Suppressor macrophage treated with lipopolysaccharide for 4 hours (primary cell): ENCODE measurements at regions not wholly inside any gene's neighbourhood (a gene's known extent, or its start where the extent isn't known, plus 50 kb on each side); places are given as distances from the start of the nearest gene placed in this dataset.
"Not testable (repeated sequence)": the region's sequence is repeated elsewhere in the genome, so short reads cannot be mapped to it uniquely, and the experiment has no call there.

ENCODE experiments used
- DNase-seq: peaks from one replicate; pipeline ENCODE4 v3.0.0-alpha.2; 2020

DNA sequence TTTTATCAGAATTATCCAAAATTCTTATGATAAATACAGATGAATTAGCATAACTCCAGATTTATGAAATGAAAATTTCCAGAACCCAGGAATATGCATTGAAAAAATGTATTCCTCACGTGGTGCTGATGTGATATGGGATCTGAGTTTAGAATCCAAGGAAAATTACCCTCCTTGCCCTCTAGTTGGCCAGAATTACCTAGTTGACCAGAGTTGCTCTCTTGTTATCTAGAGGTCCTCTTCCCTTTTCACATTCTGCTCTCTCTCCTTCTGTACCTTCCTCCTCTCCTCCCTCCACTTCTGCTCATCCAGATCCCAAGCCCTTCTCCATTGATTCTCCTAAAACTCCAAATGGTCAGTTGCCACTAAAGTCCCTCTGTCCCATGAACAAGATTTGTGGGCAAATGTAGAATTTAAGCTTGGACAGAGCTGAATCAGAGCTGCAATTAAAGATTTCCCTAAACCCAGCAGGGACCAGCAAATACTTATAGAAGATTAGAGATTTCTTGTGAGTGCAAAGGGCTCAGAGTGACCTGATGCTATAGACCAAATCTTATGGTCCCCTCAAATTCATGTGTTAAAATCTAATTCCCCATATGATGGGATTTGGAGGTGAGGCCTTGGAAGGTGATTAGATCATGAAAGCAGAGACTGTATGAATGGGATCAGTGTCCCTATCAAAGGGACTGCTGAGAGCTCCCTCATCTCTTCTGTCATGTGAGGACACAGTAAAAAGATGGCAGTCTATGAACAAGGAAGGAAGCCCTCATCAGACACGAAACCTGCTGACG lies 103.2 kb upstream of the IGLL5 start:
- DNase-seq: no peak

DNA sequence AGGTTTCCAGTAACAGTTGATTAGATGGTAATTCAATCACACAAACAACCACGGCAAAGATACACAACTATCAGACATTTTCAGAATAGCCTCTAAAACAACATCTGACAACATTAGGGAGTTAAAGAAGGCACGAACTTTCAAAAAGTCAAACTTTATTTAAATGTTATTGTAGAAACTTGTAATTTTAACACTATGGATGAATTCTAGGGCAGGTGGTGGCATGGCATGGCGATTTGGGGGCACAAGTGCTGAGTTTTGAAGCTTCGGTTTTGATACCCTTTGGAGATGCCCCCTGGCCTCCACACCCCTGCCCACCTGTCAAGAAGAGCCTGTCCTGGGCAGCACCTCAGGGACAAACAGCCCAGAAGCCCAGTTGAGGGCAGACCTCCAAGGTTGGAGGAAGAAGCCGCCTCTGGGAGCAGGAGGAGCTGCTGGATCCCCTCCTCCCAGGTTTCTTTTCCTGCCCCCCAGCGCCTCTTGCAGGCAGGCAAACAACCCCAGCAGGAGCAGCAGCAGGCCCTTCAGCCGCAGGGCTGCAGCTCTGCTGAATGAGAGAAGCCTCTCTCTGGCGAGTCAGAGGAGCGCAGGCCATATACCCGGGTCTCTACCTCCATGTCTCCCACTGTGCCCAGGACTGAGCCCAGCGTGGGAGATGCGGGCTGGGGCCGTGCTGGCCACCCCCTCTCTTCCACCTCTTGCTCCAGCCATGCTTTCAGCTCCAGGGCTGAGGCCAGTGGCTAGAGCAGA lies 102.1 kb upstream of the IGLL5 start:
- DNase-seq: no peak

GRCh38 chr22:22786301-22787115 lies 101.1 kb upstream of the IGLL5 start:
- DNase-seq: no peak

- DNase-seq: no peak
Measured at GRCh38 chr22:22787151-22787550, 100.5 kb upstream of the IGLL5 start.

GRCh38 chr22:22787786-22788459 lies 99.7 kb upstream of the IGLL5 start:
- DNase-seq: peak; percentile 85

DNA sequence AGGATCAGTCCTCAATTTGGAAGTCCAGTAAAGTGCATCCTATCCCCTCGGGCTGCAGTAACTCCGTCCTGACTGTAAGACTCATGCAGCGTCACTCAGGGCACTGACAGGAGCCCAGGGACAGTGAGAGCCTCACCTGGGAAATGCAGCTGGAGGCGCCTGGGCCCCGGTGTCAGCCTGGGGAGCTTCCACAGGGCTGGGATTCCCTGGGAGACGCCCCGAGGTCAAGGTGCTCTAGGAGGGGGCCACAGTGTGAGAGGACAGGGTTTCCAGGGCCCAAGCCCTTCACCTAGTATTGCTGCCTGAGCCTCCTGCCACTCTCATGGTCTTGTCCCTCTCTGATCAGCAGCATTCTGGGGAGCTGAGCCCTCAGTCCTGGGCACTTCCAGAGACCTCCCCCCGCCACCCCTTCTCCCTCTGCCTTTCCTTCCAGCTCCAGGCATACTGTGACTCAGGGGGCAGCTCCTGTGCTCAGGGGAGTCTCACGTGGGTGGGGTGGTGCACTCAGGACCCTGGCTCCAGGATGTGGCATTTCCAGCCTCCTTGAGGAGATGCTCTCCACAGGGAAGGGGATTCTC lies 99.1 kb upstream of the IGLL5 start:
- no peak for DNase-seq

DNA sequence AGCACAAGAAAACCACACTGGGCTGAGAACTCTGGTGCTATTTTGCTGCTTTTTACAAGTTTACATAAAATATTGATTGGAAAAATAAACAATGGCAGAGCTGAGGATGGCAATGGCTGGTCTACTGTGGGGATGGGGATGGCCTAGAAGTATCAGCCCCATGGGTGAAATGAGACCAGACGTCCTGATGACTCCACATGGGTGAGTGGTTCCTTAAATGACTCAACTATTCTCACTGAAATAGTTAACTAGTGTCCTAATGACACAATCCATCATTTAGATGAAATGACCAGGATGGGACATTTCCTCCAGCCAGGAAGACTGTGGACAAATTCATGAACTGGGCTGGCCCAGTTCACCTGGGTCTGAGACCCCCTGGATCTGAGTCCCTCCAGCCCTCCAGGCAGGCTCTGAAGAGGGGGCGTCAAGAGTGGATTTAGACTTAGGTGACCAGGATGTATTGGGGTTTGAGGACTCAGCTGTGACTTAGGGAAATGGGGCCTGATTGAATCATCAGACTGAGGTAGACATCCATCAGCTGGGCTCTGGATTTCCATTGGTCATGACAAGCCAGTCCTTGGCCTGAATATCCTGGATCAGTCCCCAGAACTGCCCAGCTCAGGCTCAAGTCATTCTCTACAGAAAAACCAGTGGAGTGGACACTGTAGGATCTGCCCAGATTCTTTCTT lies 98.2 kb upstream of the IGLL5 start:
- DNase-seq: peak; percentile 12

GRCh38 chr22:22789922-22790845 lies 97.4 kb upstream of the IGLL5 start:
- DNase-seq: no peak

DNA sequence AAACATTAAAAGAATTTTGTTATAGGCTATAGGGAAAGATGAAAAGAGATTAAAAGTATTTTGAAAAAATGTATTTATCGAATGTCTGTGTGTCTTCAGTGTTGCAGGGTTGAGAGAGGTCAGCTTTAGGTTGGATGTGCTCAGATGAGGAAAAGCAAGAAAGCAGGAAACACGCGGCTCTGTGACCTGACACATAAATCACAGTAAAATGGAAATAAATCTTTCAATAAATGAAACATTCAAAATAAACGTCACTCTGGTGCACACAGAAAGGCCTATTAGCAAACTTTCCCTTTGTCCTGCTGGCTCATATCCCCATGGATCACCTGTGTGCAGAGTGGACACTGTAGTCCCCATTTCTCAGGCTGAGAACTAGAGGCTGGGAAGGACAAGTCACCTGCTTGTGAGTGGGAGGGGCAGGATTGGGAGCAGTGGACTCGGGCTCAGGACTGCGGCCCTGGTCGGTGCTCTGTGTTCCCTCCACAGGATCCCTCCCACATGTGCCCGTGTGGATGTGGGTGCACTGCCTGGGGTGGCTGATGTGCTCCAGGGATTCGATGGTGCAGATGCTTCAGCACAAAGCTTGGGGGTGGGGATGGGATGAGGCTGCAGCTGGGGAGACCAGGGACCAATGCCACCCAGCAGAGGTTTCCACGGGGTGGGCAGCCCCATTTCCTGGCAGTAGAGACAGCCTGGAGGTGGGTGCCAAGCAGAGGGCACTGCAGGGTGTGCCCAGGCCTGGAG lies 96.0 kb upstream of the IGLL5 start:
- DNase-seq: no peak

DNA sequence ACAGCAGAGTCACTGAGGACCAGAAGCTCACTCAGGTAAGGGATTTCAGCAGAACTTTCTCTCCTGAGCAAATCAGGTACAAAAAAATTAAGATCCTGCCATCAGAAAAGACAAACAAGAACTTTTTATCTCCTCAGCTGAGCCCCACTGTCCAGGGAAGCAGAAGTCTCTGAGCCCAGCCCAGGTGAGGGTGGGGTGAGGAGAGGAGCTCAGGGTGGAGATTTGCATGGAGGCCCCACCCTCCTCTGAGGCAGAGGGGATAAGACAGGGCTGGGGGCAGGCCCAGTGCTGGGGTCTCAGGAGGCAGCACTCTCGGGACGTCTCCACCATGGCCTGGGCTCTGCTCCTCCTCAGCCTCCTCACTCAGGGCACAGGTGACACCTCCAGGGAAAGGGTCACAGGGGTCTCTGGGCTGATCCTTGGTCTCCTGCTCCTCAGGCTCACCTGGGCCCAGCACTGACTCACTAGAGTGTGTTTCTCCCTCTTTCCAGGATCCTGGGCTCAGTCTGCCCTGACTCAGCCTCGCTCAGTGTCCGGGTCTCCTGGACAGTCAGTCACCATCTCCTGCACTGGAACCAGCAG lies 95.3 kb upstream of the IGLL5 start:
- DNase-seq: not testable (repeated sequence)

- DNase-seq: not testable (repeated sequence)
Measured at GRCh38 chr22:22795639-22796038, 92.0 kb upstream of the IGLL5 start.

- no peak for DNase-seq
Measured at GRCh38 chr22:22796724-22797123, 90.9 kb upstream of the IGLL5 start.

GRCh38 chr22:22798232-22798616 lies 89.4 kb upstream of the IGLL5 start:
- no peak for DNase-seq

GRCh38 chr22:22798716-22799115 lies 88.9 kb upstream of the IGLL5 start:
- DNase-seq: no peak

GRCh38 chr22:22799561-22799960 lies 88.1 kb upstream of the IGLL5 start:
- DNase-seq: no peak

DNA sequence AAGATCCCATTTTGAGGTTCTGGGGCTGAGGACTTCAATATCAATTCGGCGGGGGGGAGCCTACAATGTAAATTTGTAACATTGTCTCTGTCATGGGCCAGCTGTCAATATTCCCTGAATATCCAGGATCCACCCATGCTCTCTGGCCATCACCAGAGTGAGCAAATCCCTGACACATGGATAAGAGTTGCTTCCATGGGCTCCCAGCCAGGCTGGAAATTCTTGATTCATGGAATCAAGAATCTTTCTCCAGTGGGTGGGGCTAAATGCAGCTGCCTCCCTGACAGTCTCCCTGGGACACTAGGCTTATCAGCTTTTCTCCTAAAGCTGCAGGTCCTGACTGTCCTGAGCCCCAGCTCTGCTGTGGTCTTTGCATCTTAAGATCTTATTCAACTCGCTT lies 86.9 kb upstream of the IGLL5 start:
- DNase-seq: no peak

DNA sequence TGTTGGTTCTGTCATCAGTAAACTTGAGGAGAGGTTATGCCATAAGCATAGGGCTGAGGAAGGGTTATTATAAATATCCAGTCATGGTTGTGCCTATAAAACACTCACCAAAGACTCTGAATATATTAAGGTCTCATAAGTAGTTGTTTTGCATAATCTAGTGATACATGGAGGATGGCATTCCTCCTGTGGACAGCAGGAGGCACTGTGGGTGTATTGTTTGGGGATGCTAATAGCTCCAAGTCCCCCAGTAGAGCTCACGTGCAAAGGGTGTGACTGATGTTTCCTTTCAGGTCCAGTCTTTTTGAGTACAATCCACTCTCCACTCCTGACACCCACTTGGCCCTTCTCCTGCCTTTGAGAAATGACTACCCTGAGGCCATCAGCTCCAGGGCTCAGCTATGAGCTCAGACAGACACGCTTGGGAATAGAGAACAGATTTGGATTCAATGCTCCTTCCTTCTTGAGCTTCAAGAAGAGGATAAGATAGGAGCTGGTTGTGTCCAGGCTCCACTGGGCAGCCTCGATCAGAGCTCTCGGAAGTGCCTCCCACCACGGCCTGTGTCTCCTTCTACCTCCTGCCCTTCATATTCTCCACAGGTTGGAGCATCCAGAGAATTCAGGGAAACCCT lies 85.2 kb upstream of the IGLL5 start:
- DNase-seq: peak; percentile 61

DNA sequence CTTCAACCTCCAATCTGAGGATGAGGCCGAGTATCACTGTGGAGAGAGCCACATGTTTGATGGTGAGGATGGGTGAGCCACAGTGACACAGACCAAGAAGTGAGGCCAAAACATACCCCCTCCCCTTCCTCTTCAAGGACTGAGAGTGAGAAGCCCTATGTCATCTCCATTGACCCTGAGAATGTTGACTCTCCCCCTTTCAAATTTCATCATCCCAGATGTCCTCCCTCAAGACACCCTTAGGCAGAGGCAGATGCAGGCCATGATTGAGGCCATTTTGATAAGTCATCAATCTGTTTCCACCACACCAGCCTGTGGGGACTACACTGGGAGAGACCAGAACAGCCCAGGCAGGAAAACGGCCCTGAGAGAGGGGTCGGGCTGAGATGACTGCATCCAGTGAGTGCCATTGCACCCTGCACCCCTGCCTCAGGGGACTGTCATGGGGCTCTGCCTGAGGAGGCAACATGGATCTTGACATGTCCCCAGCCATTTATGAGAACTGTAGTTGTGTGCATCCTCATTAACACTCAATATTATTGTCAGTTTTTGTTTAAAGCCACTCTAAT lies 84.2 kb upstream of the IGLL5 start:
- DNase-seq: no peak

- DNase-seq: peak; percentile 60
Measured at GRCh38 chr22:22810018-22810427, 77.6 kb upstream of the IGLL5 start.
